ENCODE measurements at regions not wholly inside any gene's neighbourhood (a gene's known extent, or its start where the extent isn't known, plus 50 kb on each side); places are given as distances from the start of the nearest gene placed in this dataset.

GRCh38 chr1:208899438-208899837, 655.3 kb upstream of the PLXNA2 start:
- no peaks in the 10 kb centered on the region for H3K4me1 ChIP-seq (ENCODE audit: control insufficient read depth, insufficient read depth, low read length)
- H3K4me2 ChIP-seq (ENCODE audit: low read length), result no peak overlapping the region
- H3K36me3 ChIP-seq (ENCODE audit: insufficient read depth, low read length), result no peaks in the 10 kb centered on the region
- H3K4me3 ChIP-seq (ENCODE audit: low read length), result no peak overlapping the region
- H3K27me3 ChIP-seq (ENCODE audit: control insufficient read depth, insufficient read depth, low read length), result no peaks in the 10 kb centered on the region
- H3K9ac ChIP-seq (ENCODE audit: low read depth, low read length), result no peak overlapping the region
- no peaks in the 10 kb centered on the region for H3K9me3 ChIP-seq (replicated peaks; ENCODE audit: low read length)

GRCh38 chr1:208903251-208903905, 659.2 kb upstream of the PLXNA2 start:
- H3K4me3 ChIP-seq (ENCODE audit: low read length), result no peak overlapping the region
- H3K27me3 ChIP-seq (ENCODE audit: control insufficient read depth, insufficient read depth, low read length), result no peaks in the 10 kb centered on the region
- no peaks in the 10 kb centered on the region for H3K4me1 ChIP-seq (ENCODE audit: control insufficient read depth, insufficient read depth, low read length)
- H3K9ac ChIP-seq (ENCODE audit: low read depth, low read length), result no peak overlapping the region
- H3K36me3 ChIP-seq (ENCODE audit: insufficient read depth, low read length), result no peaks in the 10 kb centered on the region
- no peaks in the 10 kb centered on the region for H3K9me3 ChIP-seq (replicated peaks; ENCODE audit: low read length)
- no peak overlapping the region for H3K4me2 ChIP-seq (ENCODE audit: low read length)

GRCh38 chr1:208907790-208908189, 663.6 kb upstream of the PLXNA2 start:
- Histone ChIP-seq H3K4me2 (ENCODE audit: low read length) (no peak overlapping the region), H3K4me1 (ENCODE audit: control insufficient read depth, insufficient read depth, low read length) (no peaks in the 10 kb centered on the region), H3K9me3 (replicated peaks; ENCODE audit: low read length) (no peaks in the 10 kb centered on the region), H3K36me3 (ENCODE audit: insufficient read depth, low read length) (no peaks in the 10 kb centered on the region), H3K9ac (ENCODE audit: low read depth, low read length) (no peak overlapping the region), H3K4me3 (ENCODE audit: low read length) (no peak overlapping the region), H3K27me3 (ENCODE audit: control insufficient read depth, insufficient read depth, low read length) (no peaks in the 10 kb centered on the region)

- H3K4me2 ChIP-seq (ENCODE audit: low read length), result no peak overlapping the region
- H3K9ac ChIP-seq (ENCODE audit: low read depth, low read length), result no peak overlapping the region
- H3K27me3 ChIP-seq (ENCODE audit: control insufficient read depth, insufficient read depth, low read length), result no peaks in the 10 kb centered on the region
- H3K9me3 ChIP-seq (replicated peaks; ENCODE audit: low read length), result no peaks in the 10 kb centered on the region
- no peaks in the 10 kb centered on the region for H3K4me1 ChIP-seq (ENCODE audit: control insufficient read depth, insufficient read depth, low read length)
- H3K36me3 ChIP-seq (ENCODE audit: insufficient read depth, low read length), result no peaks in the 10 kb centered on the region
- H3K4me3 ChIP-seq (ENCODE audit: low read length), result no peak overlapping the region
Measured at GRCh38 chr1:208909011-208909984, 665.1 kb upstream of the PLXNA2 start.

- no peak overlapping the region for H3K4me3 ChIP-seq (ENCODE audit: low read length)
- H3K36me3 ChIP-seq (ENCODE audit: insufficient read depth, low read length), result no peaks in the 10 kb centered on the region
- H3K4me1 ChIP-seq (ENCODE audit: control insufficient read depth, insufficient read depth, low read length), result no peaks in the 10 kb centered on the region
- no peaks in the 10 kb centered on the region for H3K27me3 ChIP-seq (ENCODE audit: control insufficient read depth, insufficient read depth, low read length)
- H3K4me2 ChIP-seq (ENCODE audit: low read length), result no peak overlapping the region
- no peak overlapping the region for H3K9ac ChIP-seq (ENCODE audit: low read depth, low read length)
- no peaks in the 10 kb centered on the region for H3K9me3 ChIP-seq (replicated peaks; ENCODE audit: low read length)
Measured at GRCh38 chr1:208910161-208910560, 666.0 kb upstream of the PLXNA2 start.

- H3K27me3 ChIP-seq (ENCODE audit: control insufficient read depth, insufficient read depth, low read length), result no peaks in the 10 kb centered on the region
- H3K9ac ChIP-seq (ENCODE audit: low read depth, low read length), result no peak overlapping the region
- H3K4me2 ChIP-seq (ENCODE audit: low read length), result no peak overlapping the region
- H3K4me1 ChIP-seq (ENCODE audit: control insufficient read depth, insufficient read depth, low read length), result peaks cover 15% of the 10 kb centered on the region
- H3K9me3 ChIP-seq (replicated peaks; ENCODE audit: low read length), result no peaks in the 10 kb centered on the region
- no peak overlapping the region for H3K4me3 ChIP-seq (ENCODE audit: low read length)
- H3K36me3 ChIP-seq (ENCODE audit: insufficient read depth, low read length), result no peaks in the 10 kb centered on the region
Measured at GRCh38 chr1:208917281-208917680, 666.2 kb upstream of the CAMK1G start.

- no peaks in the 10 kb centered on the region for H3K36me3 ChIP-seq (ENCODE audit: insufficient read depth, low read length)
- no peaks in the 10 kb centered on the region for H3K9me3 ChIP-seq (replicated peaks; ENCODE audit: low read length)
- H3K4me3 ChIP-seq (ENCODE audit: low read length), result no peak overlapping the region
Measured at GRCh38 chr1:208917723-208918122, 665.8 kb upstream of the CAMK1G start.

GRCh38 chr1:208918160-208918559, 665.4 kb upstream of the CAMK1G start:
- Histone ChIP-seq H3K9me3 (replicated peaks; ENCODE audit: low read length) (no peaks in the 10 kb centered on the region), H3K4me1 (ENCODE audit: control insufficient read depth, insufficient read depth, low read length) (peaks cover 18% of the 10 kb centered on the region), H3K36me3 (ENCODE audit: insufficient read depth, low read length) (no peaks in the 10 kb centered on the region), H3K27me3 (ENCODE audit: control insufficient read depth, insufficient read depth, low read length) (no peaks in the 10 kb centered on the region), H3K4me2 (ENCODE audit: low read length) (no peak overlapping the region), H3K4me3 (ENCODE audit: low read length) (no peak overlapping the region), H3K9ac (ENCODE audit: low read depth, low read length) (no peak overlapping the region)

More at GRCh38 chr1:208917723-208918122, 665.8 kb upstream of the CAMK1G start:
- Histone ChIP-seq H3K4me1 (ENCODE audit: control insufficient read depth, insufficient read depth, low read length) (peaks cover 15% of the 10 kb centered on the region), H3K27me3 (ENCODE audit: control insufficient read depth, insufficient read depth, low read length) (no peaks in the 10 kb centered on the region), H3K4me2 (ENCODE audit: low read length) (no peak overlapping the region), H3K9ac (ENCODE audit: low read depth, low read length) (no peak overlapping the region)

GRCh38 chr1:208919371-208919770, 664.1 kb upstream of the CAMK1G start:
- Histone ChIP-seq H3K9me3 (replicated peaks; ENCODE audit: low read length) (no peaks in the 10 kb centered on the region), H3K4me2 (ENCODE audit: low read length) (peak overlapping the region; percentile 19), H3K9ac (ENCODE audit: low read depth, low read length) (no peak overlapping the region), H3K4me1 (ENCODE audit: control insufficient read depth, insufficient read depth, low read length) (peaks cover 19% of the 10 kb centered on the region), H3K4me3 (ENCODE audit: low read length) (peak overlapping the region; percentile 10), H3K36me3 (ENCODE audit: insufficient read depth, low read length) (no peaks in the 10 kb centered on the region), H3K27me3 (ENCODE audit: control insufficient read depth, insufficient read depth, low read length) (no peaks in the 10 kb centered on the region)

GRCh38 chr1:208921259-208921658, 662.3 kb upstream of the CAMK1G start:
- H3K9ac ChIP-seq (ENCODE audit: low read depth, low read length), result no peak overlapping the region
- peaks cover 19% of the 10 kb centered on the region for H3K4me1 ChIP-seq (ENCODE audit: control insufficient read depth, insufficient read depth, low read length)
- no peaks in the 10 kb centered on the region for H3K36me3 ChIP-seq (ENCODE audit: insufficient read depth, low read length)
- no peaks in the 10 kb centered on the region for H3K27me3 ChIP-seq (ENCODE audit: control insufficient read depth, insufficient read depth, low read length)
- H3K9me3 ChIP-seq (replicated peaks; ENCODE audit: low read length), result no peaks in the 10 kb centered on the region
- H3K4me3 ChIP-seq (ENCODE audit: low read length), result no peak overlapping the region
- no peak overlapping the region for H3K4me2 ChIP-seq (ENCODE audit: low read length)

- Histone ChIP-seq H3K9ac (ENCODE audit: low read depth, low read length) (no peak overlapping the region), H3K36me3 (ENCODE audit: insufficient read depth, low read length) (no peaks in the 10 kb centered on the region), H3K4me3 (ENCODE audit: low read length) (no peak overlapping the region), H3K4me1 (ENCODE audit: control insufficient read depth, insufficient read depth, low read length) (peaks cover 22% of the 10 kb centered on the region), H3K4me2 (ENCODE audit: low read length) (no peak overlapping the region), H3K27me3 (ENCODE audit: control insufficient read depth, insufficient read depth, low read length) (no peaks in the 10 kb centered on the region), H3K9me3 (replicated peaks; ENCODE audit: low read length) (no peaks in the 10 kb centered on the region)
Measured at GRCh38 chr1:208923456-208923855, 660.1 kb upstream of the CAMK1G start.
